Right lung (tissue), 2 donors: ENCODE measurements at regions not wholly inside any gene's neighbourhood (a gene's known extent, or its start where the extent isn't known, plus 50 kb on each side); places are given as distances from the start of the nearest gene placed in this dataset.
"Not testable (repeated sequence)": the region's sequence is repeated elsewhere in the genome, so short reads cannot be mapped to it uniquely, and the experiment has no call there.

ENCODE experiments used
- DNase-seq, 2 donors: peaks; one replicate each; pipeline ENCODE4 v3.0.0-alpha.2; 2013

DNA sequence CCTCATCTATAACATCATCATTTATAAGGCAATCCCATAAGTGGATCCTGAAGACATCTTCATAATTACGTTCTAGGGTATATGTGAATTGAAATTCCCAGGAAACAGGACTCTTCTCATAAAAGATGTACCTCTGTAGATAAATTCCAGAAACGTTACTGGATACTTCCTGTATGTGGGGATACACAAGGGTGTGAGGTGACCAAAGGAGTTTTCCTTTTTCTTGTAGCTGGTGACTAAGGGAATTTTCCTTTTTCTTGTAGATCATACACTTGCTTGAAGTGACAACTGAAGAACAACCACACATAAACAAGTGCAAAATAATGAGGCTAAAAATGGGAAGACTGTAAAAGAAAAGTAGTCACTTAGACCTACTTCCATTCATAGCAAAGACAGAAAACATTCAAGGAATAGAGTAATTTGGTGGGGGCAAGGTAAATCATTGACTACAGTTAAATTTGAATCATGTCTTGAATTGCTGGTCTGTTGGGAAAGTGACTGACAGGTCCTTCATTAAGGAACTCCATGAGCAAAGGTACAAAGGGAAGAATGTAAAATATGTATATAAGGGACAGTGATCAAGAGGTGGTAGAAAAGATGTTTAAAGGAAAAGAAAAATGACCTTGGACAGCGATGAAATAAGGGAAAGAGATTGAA, 53.2 kb upstream of the UBE2E3 start:
- DNase-seq, result no peak

GRCh38 chr2:180925700-180926099, 54.7 kb upstream of the UBE2E3 start:
- DNase-seq, result no peak

DNA sequence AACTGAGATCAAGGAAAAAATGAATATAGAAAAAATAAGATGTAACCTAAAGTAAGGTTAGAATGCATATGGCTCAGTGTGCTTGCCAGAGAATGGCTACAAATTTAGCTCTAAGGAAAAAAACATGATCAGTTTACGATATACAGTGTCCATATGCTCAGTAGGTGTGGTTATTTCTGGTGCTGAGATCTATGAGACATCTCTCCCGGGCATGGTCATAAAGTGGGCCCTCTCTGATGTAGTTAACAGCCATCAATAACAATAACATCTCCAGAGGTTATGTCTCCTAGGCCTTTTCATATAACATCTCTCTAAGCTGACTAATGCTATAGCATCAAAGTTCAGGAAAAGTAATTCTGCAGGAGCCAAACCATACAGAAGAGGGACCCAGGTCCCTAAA, 56.3 kb upstream of the UBE2E3 start:
- no peak for DNase-seq

GRCh38 chr2:180910831-180911665, 69.4 kb upstream of the UBE2E3 start:
- DNase-seq, result no peak

- no peak for DNase-seq
Measured at GRCh38 chr2:180907731-180908130, 72.7 kb upstream of the UBE2E3 start.

DNA sequence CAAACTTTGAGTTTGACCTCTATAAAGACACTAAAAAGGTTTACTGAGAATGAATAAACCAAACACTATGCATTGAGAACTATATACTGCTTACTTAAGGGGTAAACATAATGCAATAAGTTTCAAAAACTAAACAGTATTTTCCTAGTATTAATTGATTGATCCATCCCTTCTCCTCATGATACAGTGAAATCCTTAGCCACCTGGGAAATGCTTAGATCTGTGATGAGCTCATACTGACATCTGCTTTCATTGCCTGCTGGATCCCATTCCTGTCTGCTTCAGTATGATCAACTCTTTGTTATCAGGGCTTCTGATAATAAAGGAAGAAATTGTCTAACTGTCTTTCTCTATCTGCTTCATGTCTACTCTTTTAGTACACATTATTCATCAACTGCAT, 74.9 kb upstream of the UBE2E3 start:
- no peak for DNase-seq

DNA sequence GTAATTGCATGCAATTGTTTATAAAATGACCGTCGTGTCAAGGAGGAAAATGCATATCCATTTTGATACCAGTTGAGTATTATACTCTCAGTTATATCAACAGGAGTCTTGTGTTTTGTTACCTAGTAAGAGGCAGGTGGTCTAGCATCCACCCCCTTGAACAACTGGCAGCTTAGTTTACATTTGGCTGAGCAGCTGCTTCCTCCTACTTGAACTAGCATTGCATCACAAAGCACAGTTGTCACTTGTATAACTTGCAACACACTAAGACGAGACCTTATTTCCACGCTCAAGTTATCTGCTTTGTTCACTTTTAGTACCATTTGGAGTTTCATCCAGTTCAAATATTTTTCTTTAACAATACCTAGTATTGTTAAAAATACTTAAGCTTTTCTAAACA, 75.4 kb upstream of the UBE2E3 start:
- no peak for DNase-seq

DNA sequence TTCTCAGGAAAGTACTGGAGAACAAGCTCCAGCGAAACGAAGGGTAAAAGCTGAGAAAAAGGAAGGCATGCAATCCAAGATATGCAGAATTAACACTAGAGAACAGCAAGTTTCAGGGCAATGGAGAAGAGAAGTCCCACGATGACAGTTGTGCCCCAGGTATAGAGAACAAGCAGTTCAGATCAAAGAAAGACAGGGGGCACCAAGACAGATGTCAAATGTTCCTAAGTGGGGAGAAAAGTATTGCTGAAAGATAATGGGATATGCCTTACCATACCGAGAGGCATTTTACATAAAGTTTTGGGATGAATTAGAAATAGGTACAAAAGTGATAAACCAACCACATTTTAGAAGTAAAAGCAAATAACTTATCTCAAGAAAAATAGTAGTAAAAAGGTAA, 79.1 kb upstream of the UBE2E3 start:
- DNase-seq, result no peak

DNA sequence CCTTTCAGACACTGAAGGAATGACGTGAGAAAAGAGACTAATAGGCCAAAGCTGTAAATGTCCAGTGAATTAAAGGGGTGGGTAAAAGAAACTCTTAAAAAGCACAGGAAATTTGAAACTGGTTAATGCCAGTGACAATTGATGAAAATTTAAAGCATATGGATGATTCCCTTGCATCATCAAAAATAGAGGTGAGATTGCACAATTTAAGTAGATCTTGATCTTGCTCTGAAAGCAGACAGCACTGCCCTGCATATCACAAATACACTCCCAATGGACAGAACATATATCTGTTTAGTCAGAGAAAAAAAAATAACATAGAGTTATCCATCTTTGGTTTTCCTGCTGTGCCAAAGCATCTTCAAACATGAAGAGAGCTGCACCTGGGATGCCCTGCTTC, 86.7 kb upstream of the UBE2E3 start:
- DNase-seq, result no peak

- DNase-seq, result no peak
Measured at GRCh38 chr2:180892091-180892490, 88.3 kb upstream of the UBE2E3 start.

- DNase-seq, result no peak
Measured at GRCh38 chr2:180891360-180891759, 89.0 kb upstream of the UBE2E3 start.

GRCh38 chr2:180890781-180891180, 89.6 kb upstream of the UBE2E3 start:
- no peak for DNase-seq

- no peak for DNase-seq
Measured at GRCh38 chr2:180882959-180883358, 97.4 kb upstream of the UBE2E3 start.

GRCh38 chr2:180876506-180876905, 103.9 kb upstream of the UBE2E3 start:
- DNase-seq, result no peak

DNA sequence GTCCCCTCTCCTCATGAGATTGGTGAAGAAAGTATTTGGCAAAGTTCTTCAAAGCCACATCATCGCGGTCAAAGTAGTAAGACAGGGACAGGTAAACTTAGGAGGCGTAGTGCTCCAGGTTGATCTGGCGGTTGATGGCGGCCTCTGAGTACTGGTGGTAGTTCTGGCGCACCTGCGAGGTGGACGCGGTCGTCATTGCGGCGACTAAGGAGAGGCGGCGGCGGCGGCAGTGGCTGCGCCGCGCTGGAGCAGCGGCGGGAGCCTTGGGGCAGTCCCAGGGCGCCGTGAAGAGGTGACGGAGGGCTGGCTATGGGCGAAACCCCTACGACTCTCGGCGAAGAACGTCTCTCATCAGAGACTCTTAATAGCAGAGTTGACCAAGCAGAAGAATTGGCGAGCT, 107.2 kb upstream of the UBE2E3 start:
- no peak for DNase-seq

DNA sequence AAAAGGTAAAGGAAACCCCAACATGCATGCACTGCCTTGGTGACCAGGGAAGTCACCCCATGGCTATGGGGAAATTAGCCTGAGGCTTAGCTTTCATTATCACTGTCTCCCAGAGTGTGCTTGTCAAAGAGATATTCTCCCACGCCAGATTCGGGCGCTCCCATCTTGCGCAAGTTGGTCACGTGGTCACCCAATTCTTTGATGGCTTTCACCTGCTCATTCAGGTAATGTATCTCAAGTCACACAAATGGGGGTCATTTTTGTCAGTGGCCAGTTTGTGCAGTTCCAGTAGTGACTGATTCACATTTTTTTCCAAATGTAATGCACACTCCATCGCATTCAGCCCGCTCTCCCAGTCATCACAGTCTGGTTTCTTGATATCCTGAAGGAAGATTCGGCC, 107.6 kb upstream of the UBE2E3 start:
- not testable (repeated sequence) for DNase-seq

GRCh38 chr2:180872255-180872654, 108.2 kb upstream of the UBE2E3 start:
- DNase-seq, result no peak

DNA sequence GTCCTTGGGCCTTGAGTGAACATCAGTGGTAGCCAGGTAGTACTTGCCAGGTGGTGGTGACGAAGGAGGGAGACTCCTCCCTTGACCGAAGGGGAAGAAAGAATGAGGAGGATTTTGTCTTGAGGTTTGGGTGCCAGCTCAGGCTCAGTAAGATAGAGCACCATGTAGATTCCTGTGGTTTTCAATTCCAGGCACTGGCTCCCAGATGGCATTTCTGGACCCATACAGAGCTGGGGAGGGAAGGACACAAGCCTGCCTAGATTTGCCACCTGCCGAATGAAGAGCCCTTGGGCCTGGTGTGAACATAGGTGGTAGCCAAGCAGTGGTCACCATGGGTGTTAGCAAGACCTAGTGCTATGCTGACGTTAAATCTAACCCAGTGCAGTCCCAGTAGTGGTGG, 108.8 kb upstream of the UBE2E3 start:
- no peak for DNase-seq

- no peak for DNase-seq
Measured at GRCh38 chr2:180849851-180850250, 130.6 kb upstream of the UBE2E3 start.

DNA sequence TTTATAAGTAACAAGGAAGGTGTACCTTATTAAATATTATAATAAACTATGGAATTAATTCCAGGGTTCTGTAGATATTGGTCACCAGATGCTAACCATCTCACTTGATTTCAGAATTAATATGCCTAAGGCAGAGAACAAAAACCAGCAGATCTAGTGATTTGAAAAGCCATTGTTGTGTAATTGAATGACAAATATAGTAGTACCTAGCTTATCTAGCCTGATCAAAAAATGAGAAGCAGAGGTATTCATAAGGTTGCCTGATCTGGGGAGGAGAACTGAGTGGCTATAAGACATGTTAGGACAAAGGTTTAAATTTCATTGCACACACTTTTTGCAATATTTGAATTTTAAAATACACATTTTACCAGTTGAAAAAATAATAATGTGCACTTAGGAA, 132.0 kb upstream of the UBE2E3 start:
- no peak for DNase-seq

DNA sequence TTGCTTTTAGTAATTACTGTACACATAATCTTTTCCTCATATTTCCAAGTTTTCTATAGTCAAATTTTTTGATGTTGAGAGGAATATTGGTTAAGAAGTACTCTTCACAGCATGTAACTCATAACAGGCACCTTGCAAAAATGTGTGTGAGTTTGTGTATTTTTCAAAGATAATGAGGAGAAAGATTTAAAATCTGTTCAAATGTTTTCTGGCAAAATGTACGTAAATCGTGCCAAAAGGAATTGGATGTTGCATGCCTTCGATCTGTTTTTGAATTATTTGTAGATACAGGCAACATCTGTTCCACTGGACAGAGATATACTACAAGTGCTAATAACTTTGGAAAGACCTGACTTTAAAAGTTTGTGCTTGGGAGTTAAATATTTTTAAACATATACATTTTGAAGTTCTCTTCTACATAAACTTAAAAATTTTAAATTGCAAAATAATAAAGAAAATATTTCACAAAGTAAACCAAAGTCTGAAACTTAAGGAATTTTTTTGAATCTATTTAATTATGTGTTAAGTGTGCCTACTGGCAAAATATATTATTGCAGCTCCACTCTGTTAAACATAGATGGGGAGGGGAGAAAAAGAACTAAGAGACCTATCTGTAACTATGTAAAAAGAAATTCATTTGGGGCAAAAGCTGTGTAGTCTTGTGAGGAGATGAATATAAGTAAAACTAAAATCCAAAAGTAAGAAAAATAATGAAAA, 133.5 kb upstream of the UBE2E3 start:
- DNase-seq, result peak; percentile 53 to 61

GRCh38 chr2:180842461-180842860, 137.9 kb upstream of the UBE2E3 start:
- no peak for DNase-seq

DNA sequence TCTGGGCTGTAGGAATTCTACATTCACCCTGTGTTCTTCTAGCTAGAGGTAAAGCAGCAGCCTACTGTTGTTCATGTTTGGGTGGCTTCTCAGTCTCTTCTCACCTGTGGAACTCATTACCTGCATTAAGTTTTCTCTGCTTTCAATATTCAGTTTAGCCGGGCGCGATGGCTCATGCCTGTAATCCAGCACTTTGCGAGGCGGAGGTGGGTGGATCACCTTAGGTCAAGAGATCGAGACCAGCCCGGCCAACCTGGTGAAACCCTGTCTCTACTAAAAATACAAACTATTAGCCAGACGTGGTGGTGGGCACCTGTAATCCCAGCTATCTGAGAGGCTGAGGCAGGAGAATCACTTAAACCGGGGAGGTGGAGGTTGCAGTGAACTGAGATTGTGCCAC, 139.8 kb upstream of the UBE2E3 start:
- DNase-seq, result no peak
